ENCODE measurements at regions not wholly inside any gene's neighbourhood (a gene's known extent, or its start where the extent isn't known, plus 50 kb on each side); places are given as distances from the start of the nearest gene placed in this dataset.
"Not testable (repeated sequence)": the region's sequence is repeated elsewhere in the genome, so short reads cannot be mapped to it uniquely, and the experiment has no call there.

DNA sequence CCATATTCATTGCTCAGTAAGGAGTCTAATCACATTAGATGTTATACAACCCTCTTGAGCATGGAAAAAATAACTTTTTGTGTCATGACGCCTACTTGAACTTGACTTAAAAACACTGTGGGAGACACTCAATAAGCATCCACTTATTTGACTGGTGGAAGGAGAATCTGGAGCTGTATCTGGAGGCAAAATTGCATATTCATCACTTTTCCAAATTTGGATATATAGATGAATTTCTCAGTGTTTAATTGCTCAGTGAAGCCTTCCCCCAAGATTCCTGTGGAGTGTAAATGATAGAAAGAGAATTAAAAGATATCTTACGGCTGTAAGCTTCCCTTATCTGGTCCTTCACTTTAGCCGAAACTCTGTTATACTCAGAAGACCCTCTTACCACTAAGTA is 610.7 kb upstream of the ADGRL2 start:
- CTCF ChIA-PET = interaction anchor here (0.6 to 0.7 kb wide), 2 partner anchors 100 to 1668 kb away, joined by 3 read pairs; no protein-coding TSS in a partner anchor
- H3K4me3 Mint-ChIP-seq = no peak overlapping the region
- H3K4me1 Mint-ChIP-seq (ENCODE audit: low read depth) = no peaks in the 10 kb centered on the region
- intact Hi-C loops (cut with micrococcal nuclease) = no loop called here
- no peak overlapping the region for H3K27ac Mint-ChIP-seq
- no peaks in the 10 kb centered on the region for H3K36me3 Mint-ChIP-seq (ENCODE audit: low read depth)
- H3K9me3 Mint-ChIP-seq = peaks cover 1% of the 10 kb centered on the region
- H3K27me3 Mint-ChIP-seq (ENCODE audit: low read depth) = no peaks in the 10 kb centered on the region
- DNase-seq = no peak

DNA sequence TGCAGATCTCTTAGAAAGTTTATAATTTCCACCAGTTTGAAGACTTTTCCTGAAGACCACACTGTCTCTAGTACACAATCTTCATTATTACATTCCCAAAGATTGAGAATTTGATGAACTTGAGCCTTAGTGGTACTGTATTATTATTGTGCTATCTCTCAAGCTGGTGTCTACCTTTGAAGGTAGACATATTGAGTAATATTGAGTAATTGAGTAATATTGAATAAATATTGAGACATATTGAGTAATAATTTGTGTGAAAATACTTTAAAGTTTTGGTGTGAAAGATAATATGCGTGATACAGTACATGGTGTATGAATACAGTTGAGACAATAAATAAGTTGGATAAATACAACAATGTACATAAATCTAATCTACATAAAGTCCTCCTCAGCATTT is 613.1 kb upstream of the ADGRL2 start:
- peaks cover 4% of the 10 kb centered on the region for H3K9me3 Mint-ChIP-seq
- H3K27me3 Mint-ChIP-seq (ENCODE audit: low read depth) = no peaks in the 10 kb centered on the region
- no peak overlapping the region for H3K4me3 Mint-ChIP-seq
- H3K36me3 Mint-ChIP-seq (ENCODE audit: low read depth) = no peaks in the 10 kb centered on the region
- DNase-seq = no peak
- no peak overlapping the region for H3K27ac Mint-ChIP-seq
- intact Hi-C loops (cut with micrococcal nuclease) = no loop called here
- CTCF ChIA-PET = no interaction called here
- H3K4me1 Mint-ChIP-seq (ENCODE audit: low read depth) = no peaks in the 10 kb centered on the region

DNA sequence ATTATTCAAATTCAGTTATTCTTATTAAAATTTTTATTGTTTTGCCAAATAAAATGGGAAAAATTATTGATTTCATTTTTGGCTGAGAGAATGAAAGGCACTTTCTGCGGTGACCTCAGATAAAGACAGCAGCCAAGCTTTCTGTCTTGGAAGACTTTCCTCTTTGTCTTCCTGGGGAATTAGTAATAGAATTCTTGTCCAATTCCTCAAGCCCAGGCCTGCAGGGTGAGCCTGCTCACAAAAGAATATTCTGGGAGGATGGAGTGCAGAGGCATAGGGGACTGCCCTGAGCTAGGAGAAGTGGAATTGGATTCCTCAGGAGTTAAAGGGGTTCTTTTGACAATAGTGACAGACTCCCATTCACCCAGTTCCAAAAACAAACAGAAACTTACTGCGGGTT is 614.5 kb upstream of the ADGRL2 start:
- Mint-ChIP-seq H3K27ac (no peak overlapping the region), H3K27me3 (ENCODE audit: low read depth) (no peaks in the 10 kb centered on the region), H3K4me1 (ENCODE audit: low read depth) (no peaks in the 10 kb centered on the region), H3K36me3 (ENCODE audit: low read depth) (no peaks in the 10 kb centered on the region), H3K4me3 (no peak overlapping the region), H3K9me3 (peaks cover 4% of the 10 kb centered on the region)
- DNase-seq = no peak
- intact Hi-C loops (cut with micrococcal nuclease) = no loop called here
- CTCF ChIA-PET = no interaction called here

DNA sequence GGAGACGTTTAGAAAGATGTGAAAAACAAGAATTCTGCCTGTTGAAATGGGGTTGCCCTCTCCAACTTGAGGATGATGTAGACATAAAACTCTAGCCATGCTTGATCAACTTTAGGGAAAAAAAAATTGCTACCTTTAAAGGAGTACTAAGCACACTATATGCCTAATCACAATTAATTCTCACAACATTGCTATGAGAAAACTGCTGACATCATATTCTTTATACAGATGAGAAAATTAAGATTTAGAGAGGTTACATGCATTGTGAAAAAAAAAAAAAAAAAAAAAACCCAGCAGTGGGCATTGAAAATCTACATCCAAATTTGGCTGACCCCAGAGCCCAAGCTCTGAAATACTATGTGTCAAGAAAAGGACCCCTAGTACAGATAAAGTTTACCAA is 617.2 kb upstream of the ADGRL2 start:
- CTCF ChIA-PET = no interaction called here
- Mint-ChIP-seq H3K36me3 (ENCODE audit: low read depth) (no peaks in the 10 kb centered on the region), H3K9me3 (peaks cover 4% of the 10 kb centered on the region), H3K4me3 (no peak overlapping the region), H3K27me3 (ENCODE audit: low read depth) (no peaks in the 10 kb centered on the region), H3K27ac (no peak overlapping the region), H3K4me1 (ENCODE audit: low read depth) (no peaks in the 10 kb centered on the region)
- intact Hi-C loops (cut with micrococcal nuclease) = loop anchor here (5.0 kb wide), 1 partner anchor 1626 kb away; no protein-coding TSS in a partner anchor
- no peak for DNase-seq

DNA sequence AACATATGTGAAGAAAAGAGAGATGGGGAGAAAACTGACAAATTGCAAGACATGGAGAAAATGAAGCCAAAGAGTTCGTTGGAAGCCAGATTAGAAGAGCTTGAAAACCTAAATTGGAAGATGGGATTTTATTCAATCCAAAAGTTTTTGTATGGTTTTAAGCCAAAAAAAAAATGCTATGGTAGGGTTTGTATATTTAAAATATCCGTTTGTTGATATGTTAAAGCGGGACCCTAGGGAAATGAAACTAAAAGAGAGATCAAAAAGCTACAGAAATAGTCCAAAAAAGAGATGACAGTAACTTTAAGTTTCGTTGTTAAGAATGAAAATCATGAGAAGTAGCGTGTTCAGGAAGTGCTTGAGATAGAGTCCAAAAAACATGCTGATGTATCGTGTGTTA is 617.7 kb upstream of the ADGRL2 start:
- DNase-seq = no peak
- intact Hi-C loops (cut with micrococcal nuclease) = loop anchor here (5.0 kb wide), 1 partner anchor 1626 kb away; no protein-coding TSS in a partner anchor
- Mint-ChIP-seq H3K27me3 (ENCODE audit: low read depth) (no peaks in the 10 kb centered on the region), H3K36me3 (ENCODE audit: low read depth) (no peaks in the 10 kb centered on the region), H3K9me3 (peaks cover 4% of the 10 kb centered on the region), H3K27ac (no peak overlapping the region), H3K4me3 (no peak overlapping the region), H3K4me1 (ENCODE audit: low read depth) (no peaks in the 10 kb centered on the region)
- CTCF ChIA-PET = no interaction called here

DNA sequence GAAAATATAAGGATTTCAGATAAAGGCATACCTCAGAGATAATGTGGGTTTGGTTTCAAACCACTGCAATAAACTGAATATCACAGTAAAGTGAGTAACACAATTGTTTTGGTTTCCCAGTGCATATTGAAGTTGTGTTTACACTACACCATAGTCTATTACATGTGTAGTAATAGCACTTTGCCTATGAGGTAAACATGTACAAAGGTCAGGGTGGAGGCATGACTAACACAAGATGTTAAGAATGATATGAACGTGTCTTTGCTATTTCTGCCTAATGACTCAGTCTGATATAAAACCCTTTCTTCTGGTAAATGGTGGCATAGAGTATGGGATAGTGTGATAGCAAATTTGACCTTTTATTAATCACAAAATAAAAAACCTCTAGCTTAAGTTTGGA is 621.5 kb upstream of the ADGRL2 start:
- Mint-ChIP-seq H3K9me3 (peaks cover 4% of the 10 kb centered on the region), H3K27me3 (ENCODE audit: low read depth) (no peaks in the 10 kb centered on the region), H3K27ac (no peak overlapping the region), H3K4me1 (ENCODE audit: low read depth) (no peaks in the 10 kb centered on the region), H3K4me3 (no peak overlapping the region), H3K36me3 (ENCODE audit: low read depth) (no peaks in the 10 kb centered on the region)
- CTCF ChIA-PET = no interaction called here
- intact Hi-C loops (cut with micrococcal nuclease) = no loop called here
- DNase-seq = no peak

DNA sequence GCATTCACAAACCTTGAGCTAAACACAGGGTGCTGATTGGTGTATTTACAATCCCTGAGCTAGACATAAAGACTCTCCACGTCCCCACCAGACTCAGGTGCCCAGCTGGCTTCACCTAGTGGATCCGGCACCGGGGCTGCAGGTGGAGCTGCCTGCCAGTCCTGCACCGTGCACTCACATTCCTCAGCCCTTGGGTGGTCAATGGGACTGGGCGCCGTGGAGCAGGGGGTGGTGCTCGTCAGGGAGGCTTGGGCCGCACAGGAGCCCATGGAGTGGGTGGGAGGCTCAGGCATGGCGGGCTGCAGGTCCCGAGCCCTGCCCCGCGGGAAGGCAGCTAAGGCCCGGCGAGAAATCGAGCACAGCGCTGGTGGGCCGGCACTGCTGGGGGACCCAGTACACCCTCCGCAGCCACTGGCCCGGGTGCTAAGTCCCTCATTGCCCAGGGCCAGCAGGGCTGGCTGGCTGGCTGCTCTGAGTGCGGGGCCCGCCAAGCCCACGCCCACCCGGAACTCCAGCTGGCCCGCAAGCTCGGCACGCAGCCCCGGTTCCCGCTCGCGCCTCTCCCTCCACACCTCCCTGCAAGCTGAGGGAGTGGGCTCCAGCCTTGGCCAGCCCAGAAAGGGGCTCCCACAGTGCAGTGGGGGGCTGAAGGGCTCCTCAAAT is 622.2 kb upstream of the ADGRL2 start:
- H3K27ac Mint-ChIP-seq; H3K27me3 Mint-ChIP-seq (ENCODE audit: low read depth); CTCF ChIA-PET; H3K36me3 Mint-ChIP-seq (ENCODE audit: low read depth); DNase-seq; H3K4me3 Mint-ChIP-seq; intact Hi-C loops (cut with micrococcal nuclease); H3K9me3 Mint-ChIP-seq; H3K4me1 Mint-ChIP-seq (ENCODE audit: low read depth): not testable (repeated sequence)

DNA sequence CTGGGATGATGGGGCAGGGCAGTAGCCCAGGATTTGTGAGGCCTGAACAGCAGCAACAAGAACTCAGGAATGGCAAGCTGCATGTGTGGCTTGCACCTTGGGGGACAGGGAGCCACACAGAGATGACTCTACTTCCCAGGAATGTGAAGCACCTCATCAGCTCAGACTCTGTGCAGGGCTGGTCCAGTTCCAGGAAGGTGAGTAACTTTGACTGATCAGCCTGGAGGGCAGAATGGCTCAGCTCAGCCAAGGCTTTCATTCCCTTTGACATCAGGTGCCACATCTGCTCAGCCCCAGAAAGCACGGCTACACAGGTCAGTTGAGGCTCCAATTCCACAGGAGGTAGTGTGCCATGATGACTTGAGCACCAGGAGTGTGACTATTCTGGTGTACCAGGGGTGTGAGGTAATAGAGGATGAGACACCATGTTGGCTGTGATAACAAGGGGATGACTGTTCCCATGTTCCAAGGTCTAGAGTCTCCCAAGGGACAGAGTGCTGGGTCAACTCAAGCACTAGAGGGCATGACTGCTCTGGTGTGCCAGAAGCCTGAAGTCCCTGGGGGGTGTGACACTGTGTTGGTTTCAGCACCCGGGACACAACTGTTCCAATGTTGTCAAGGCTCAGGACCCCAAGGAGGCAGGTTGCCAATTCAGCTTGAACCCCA is 625.8 kb upstream of the ADGRL2 start:
- Mint-ChIP-seq H3K4me1 (ENCODE audit: low read depth) (no peaks in the 10 kb centered on the region), H3K27me3 (ENCODE audit: low read depth) (no peaks in the 10 kb centered on the region), H3K4me3 (no peak overlapping the region), H3K27ac (no peak overlapping the region), H3K9me3 (peaks cover 13% of the 10 kb centered on the region), H3K36me3 (ENCODE audit: low read depth) (no peaks in the 10 kb centered on the region)
- intact Hi-C loops (cut with micrococcal nuclease) = no loop called here
- DNase-seq = no peak
- CTCF ChIA-PET = no interaction called here

DNA sequence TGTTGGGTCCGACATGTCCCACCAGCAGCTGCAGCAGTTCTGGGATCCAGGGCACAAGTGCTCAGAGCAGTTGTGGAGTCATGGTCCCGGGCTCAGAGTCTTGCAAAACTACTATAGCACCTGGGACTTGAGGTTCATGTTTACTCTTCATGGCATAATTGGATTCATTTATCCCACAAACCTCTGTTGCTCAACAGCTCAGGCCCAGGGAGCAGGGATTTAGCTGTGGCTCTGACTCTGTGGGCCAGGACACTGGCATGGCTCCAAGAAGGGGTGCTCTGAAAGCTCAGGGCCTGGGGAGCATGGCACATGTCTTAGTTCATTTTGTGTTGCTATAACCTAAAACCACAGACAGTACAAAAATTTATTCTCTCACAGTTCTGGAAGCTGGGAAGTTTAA is 626.7 kb upstream of the ADGRL2 start:
- no peak for DNase-seq
- no peak overlapping the region for H3K27ac Mint-ChIP-seq
- peaks cover 15% of the 10 kb centered on the region for H3K9me3 Mint-ChIP-seq
- H3K4me3 Mint-ChIP-seq = no peak overlapping the region
- H3K4me1 Mint-ChIP-seq (ENCODE audit: low read depth) = no peaks in the 10 kb centered on the region
- CTCF ChIA-PET = no interaction called here
- no peaks in the 10 kb centered on the region for H3K27me3 Mint-ChIP-seq (ENCODE audit: low read depth)
- intact Hi-C loops (cut with micrococcal nuclease) = no loop called here
- no peaks in the 10 kb centered on the region for H3K36me3 Mint-ChIP-seq (ENCODE audit: low read depth)

DNA sequence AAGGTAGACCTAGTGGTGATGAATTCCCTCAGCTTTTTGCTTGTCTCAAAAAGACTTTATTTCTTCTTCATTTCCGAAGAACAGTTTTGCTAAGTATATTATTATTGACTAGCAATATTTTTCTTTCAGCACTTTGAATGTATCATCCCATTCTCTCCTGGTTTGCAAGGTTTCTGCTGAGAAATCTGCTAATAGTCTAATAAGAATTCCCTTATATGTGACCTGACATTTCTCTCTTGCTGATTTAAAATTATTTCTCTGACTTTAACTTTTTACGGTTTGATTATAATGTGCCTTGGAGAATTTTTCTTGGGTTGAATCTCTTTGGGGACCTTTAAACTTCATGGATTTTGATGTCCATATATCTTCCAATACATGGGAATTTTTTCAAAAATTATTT is 628.3 kb upstream of the ADGRL2 start:
- Mint-ChIP-seq H3K9me3 (peaks cover 17% of the 10 kb centered on the region), H3K4me3 (no peak overlapping the region), H3K36me3 (ENCODE audit: low read depth) (no peaks in the 10 kb centered on the region), H3K27me3 (ENCODE audit: low read depth) (no peaks in the 10 kb centered on the region), H3K27ac (no peak overlapping the region), H3K4me1 (ENCODE audit: low read depth) (no peaks in the 10 kb centered on the region)
- CTCF ChIA-PET = no interaction called here
- DNase-seq = no peak
- intact Hi-C loops (cut with micrococcal nuclease) = no loop called here

DNA sequence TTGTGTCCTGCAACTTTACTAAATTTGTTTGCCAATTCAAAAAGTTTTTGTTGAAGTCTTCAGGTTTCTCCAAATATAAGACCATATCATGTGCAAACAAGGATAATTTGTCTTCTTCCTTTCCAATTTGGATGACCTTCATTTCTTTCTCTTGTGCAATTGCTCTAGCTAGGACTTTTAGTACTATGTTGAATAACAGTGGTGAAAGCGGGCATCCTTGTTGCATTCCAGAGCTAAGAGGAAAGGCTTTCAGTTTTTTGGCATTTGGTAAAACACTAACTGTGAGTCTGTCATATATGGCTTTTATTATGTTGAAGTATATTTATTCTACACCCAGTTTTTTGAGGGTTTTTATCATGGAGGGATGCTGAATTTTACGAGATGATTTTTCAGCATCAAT is 630.0 kb upstream of the ADGRL2 start:
- Mint-ChIP-seq H3K27me3 (ENCODE audit: low read depth) (no peaks in the 10 kb centered on the region), H3K36me3 (ENCODE audit: low read depth) (no peaks in the 10 kb centered on the region), H3K4me3 (no peak overlapping the region), H3K9me3 (peaks cover 20% of the 10 kb centered on the region), H3K27ac (no peak overlapping the region), H3K4me1 (ENCODE audit: low read depth) (no peaks in the 10 kb centered on the region)
- CTCF ChIA-PET = no interaction called here
- DNase-seq = no peak
- intact Hi-C loops (cut with micrococcal nuclease) = no loop called here

DNA sequence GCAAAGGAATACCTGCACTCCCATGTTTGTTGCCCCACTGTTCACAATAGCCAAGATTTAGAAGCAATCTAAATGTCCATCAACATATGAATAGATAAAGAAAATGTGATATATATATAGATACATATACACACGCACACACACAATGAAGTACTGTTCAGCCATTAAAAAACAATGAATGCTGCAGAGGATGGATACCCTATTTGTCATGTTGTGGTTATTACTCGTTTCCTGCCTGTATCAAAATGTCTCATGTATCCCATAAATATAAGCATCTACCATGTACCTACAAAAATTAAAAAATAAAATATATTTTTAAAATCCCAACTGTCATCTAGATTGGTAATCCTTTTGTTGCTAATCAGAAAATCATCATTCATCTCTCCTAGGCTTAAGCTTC is 634.8 kb upstream of the ADGRL2 start:
- no peak overlapping the region for H3K4me3 Mint-ChIP-seq
- no peaks in the 10 kb centered on the region for H3K27me3 Mint-ChIP-seq (ENCODE audit: low read depth)
- CTCF ChIA-PET = no interaction called here
- H3K9me3 Mint-ChIP-seq = peaks cover 15% of the 10 kb centered on the region
- no peak overlapping the region for H3K27ac Mint-ChIP-seq
- DNase-seq = no peak
- no peaks in the 10 kb centered on the region for H3K36me3 Mint-ChIP-seq (ENCODE audit: low read depth)
- no peaks in the 10 kb centered on the region for H3K4me1 Mint-ChIP-seq (ENCODE audit: low read depth)
- intact Hi-C loops (cut with micrococcal nuclease) = no loop called here

DNA sequence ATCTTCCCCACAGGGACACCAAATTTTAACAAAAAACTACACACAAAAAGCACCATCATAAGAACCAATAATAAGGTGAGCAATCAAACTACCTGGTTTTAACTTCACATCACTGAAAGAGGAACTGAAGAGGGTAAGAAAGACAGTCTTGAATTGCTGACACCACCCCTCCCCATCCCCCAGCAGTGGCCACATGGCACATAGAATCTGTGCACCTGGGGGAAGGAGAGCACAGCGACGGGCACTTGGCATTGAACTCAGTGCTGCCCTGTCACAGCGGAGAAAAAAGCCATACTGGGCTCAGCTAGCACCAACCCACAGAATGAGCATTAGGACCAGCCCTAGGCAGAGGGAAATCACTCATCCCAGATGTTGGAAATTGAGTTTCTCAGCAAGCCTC is 640.0 kb upstream of the ADGRL2 start:
- Mint-ChIP-seq H3K27ac (no peak overlapping the region), H3K9me3 (peaks cover 6% of the 10 kb centered on the region), H3K4me3 (no peak overlapping the region), H3K4me1 (ENCODE audit: low read depth) (no peaks in the 10 kb centered on the region), H3K36me3 (ENCODE audit: low read depth) (no peaks in the 10 kb centered on the region), H3K27me3 (ENCODE audit: low read depth) (no peaks in the 10 kb centered on the region)
- CTCF ChIA-PET = no interaction called here
- no peak for DNase-seq
- intact Hi-C loops (cut with micrococcal nuclease) = no loop called here
